H1 (cell line): ENCODE measurements at regions not wholly inside any gene's neighbourhood (a gene's known extent, or its start where the extent isn't known, plus 50 kb on each side); places are given as distances from the start of the nearest gene placed in this dataset.

Experiments
- CEBPB ChIP-seq: IDR thresholded peaks from 2 replicates; pipeline ENCODE4 v1.6.1; 2012; ENCODE audit warnings: low read depth, low read length
- CHD2 ChIP-seq: IDR thresholded peaks from 2 replicates; pipeline ENCODE4 v1.6.1; 2012; ENCODE audit warnings: low read length, improper control_type of control experiment
- CTCF ChIP-seq, 3 experiments: IDR thresholded peaks; 1 replicate in 2 of 3; 2 replicates in 1 of 3; pipeline versions ENCODE4 v1.5.1 to v1.6.1; 2011; ENCODE audit warnings: low read length in 3 of 3, mild to moderate bottlenecking in 3 of 3, inconsistent platforms in 2 of 3, low read depth in 1 of 3, moderate library complexity in 1 of 3; ENCODE audit not compliant: insufficient read depth in 1 of 3; ENCODE audit errors: control extremely low read depth in 1 of 3
- HDAC6 ChIP-seq: IDR thresholded peaks from one replicate; pipeline ENCODE4 v1.7.1; 2012; ENCODE audit warnings: low read depth, mild to moderate bottlenecking, inconsistent platforms, low read length, moderate library complexity
- KDM1A ChIP-seq: fragments of 200-600, 300-600 bp; sonication (generic); IDR thresholded peaks from 2 replicates; pipeline ENCODE4 v1.7.1; 2016; ENCODE audit warnings: mild to moderate bottlenecking, low read length, borderline replicate concordance
- MAX ChIP-seq: IDR thresholded peaks from 2 replicates; pipeline ENCODE4 v1.6.1; 2012; ENCODE audit warnings: inconsistent platforms
- POLR2AphosphoS5 ChIP-seq: IDR thresholded peaks from 2 replicates; pipeline ENCODE4 v1.6.1; 2011; ENCODE audit warnings: low read depth, low read length
- SIX5 ChIP-seq: IDR thresholded peaks from 2 replicates; pipeline ENCODE4 v1.6.1; 2011; ENCODE audit warnings: mild to moderate bottlenecking, low read depth, low read length
- YY1 ChIP-seq: IDR thresholded peaks from 2 replicates; pipeline ENCODE4 v1.6.1; 2011; ENCODE audit warnings: low read depth, mild to moderate bottlenecking, low read length

- no peak for TF ChIP-seq KDM1A
- TF ChIP-seq HDAC6, result no peak
- TF ChIP-seq POLR2AphosphoS5, result no peak
- no peak for TF ChIP-seq CTCF (IDR thresholded peaks at IDR 0.05; ENCODE audit: control extremely low read depth in 1 of 3, insufficient read depth in 1 of 3, low read depth in 1 of 3, low read length in 3 of 3)
- no peak for TF ChIP-seq SIX5
- TF ChIP-seq CEBPB, result no peak
- TF ChIP-seq YY1, result no peak
- no peak for TF ChIP-seq CHD2
- no peak for TF ChIP-seq MAX
Measured at GRCh38 chr4:4637710-4638109, 95.9 kb upstream of the STX18 start.
